HG02798 (cell line): ENCODE measurements at regions not wholly inside any gene's neighbourhood (a gene's known extent, or its start where the extent isn't known, plus 50 kb on each side); places are given as distances from the start of the nearest gene placed in this dataset.
"Not testable (repeated sequence)": the region's sequence is repeated elsewhere in the genome, so short reads cannot be mapped to it uniquely, and the experiment has no call there.

Source experiments
- ATAC-seq: cut with Tn5 transposase; IDR thresholded peaks from one replicate; pipeline ENCODE4 v1.9.1; 2021; ENCODE audit warnings: mild to moderate bottlenecking; ENCODE audit not compliant: unreplicated experiment, poor library complexity

- ATAC-seq: no peak
These were observed 152.9 kb upstream of the PITX1 start for GRCh38 chr5:135186662-135187522.

GRCh38 chr5:135185481-135186065, 151.5 kb upstream of the PITX1 start:
- ATAC-seq: no peak

- no peak for ATAC-seq
These were observed 150.6 kb upstream of the PITX1 start for GRCh38 chr5:135184646-135185045.

- no peak for ATAC-seq
These were observed 149.4 kb upstream of the PITX1 start for GRCh38 chr5:135183464-135183863.

- no peak for ATAC-seq
These were observed 148.6 kb upstream of the PITX1 start for GRCh38 chr5:135182675-135183074.

- no peak for ATAC-seq
These were observed 147.6 kb upstream of the PITX1 start for GRCh38 chr5:135181653-135182052.

GRCh38 chr5:135179308-135179980, 145.4 kb upstream of the PITX1 start:
- no peak for ATAC-seq

GRCh38 chr5:135178476-135179155, 144.6 kb upstream of the PITX1 start:
- no peak for ATAC-seq

- no peak for ATAC-seq
These were observed 143.6 kb upstream of the PITX1 start for GRCh38 chr5:135177591-135177990.

- ATAC-seq: no peak
These were observed 143.0 kb upstream of the PITX1 start for GRCh38 chr5:135176991-135177390.

- no peak for ATAC-seq
These were observed 140.5 kb upstream of the PITX1 start for GRCh38 chr5:135174315-135175096.

- ATAC-seq: no peak
These were observed 139.7 kb upstream of the PITX1 start for GRCh38 chr5:135173662-135174290.

GRCh38 chr5:135172718-135173117, 138.7 kb upstream of the PITX1 start:
- no peak for ATAC-seq

- ATAC-seq: no peak
These were observed 137.3 kb upstream of the PITX1 start for GRCh38 chr5:135171336-135171735.

- no peak for ATAC-seq
These were observed 136.5 kb upstream of the PITX1 start for GRCh38 chr5:135170500-135170899.

GRCh38 chr5:135169753-135170152, 135.7 kb upstream of the PITX1 start:
- no peak for ATAC-seq

GRCh38 chr5:135167634-135168033, 133.6 kb upstream of the PITX1 start:
- ATAC-seq: no peak

GRCh38 chr5:135164873-135165614, 131.0 kb upstream of the PITX1 start:
- ATAC-seq: not testable (repeated sequence)

GRCh38 chr5:135163964-135164363, 129.9 kb upstream of the PITX1 start:
- no peak for ATAC-seq
